ENCODE measurements at regions not wholly inside any gene's neighbourhood (a gene's known extent, or its start where the extent isn't known, plus 50 kb on each side); places are given as distances from the start of the nearest gene placed in this dataset.

DNA sequence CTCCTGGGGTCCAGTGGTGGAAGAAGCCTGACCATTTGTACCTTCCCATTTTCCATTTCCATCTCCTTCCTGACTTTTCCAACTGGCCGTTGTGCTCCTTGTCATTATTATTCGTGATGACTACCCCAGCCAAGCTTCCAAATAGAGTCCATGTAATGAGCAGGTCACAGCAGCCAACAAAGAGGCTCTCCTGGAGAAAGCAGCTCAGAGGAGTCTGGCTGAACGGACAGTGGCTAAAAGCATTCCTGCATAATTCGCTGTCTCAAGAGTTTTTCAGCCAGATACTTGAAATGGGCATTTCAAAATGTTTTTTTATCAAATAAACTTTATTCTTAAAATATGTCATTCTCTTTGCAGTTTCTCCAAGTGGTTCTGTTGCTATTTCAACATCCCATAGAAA, 458.6 kb downstream of the INHBA start:
- Mint-ChIP-seq H3K27ac (no peak overlapping the region), H3K27me3 (ENCODE audit: low read depth) (no peaks in the 10 kb centered on the region), H3K4me3 (no peak overlapping the region), H3K36me3 (ENCODE audit: insufficient read depth in 1 of 3, low read depth in 3 of 3) (no peaks in the 10 kb centered on the region), H3K9me3 (no peaks in the 10 kb centered on the region), H3K4me1 (peaks cover 2% of the 10 kb centered on the region in 2 experiments)
- Histone ChIP-seq H4K20me1 (ENCODE audit: control insufficient read depth, insufficient read depth, insufficient read length) (no peaks in the 10 kb centered on the region), H3K27me3 (ENCODE audit: insufficient read depth, low read length) (no peaks in the 10 kb centered on the region), H3K79me2 (ENCODE audit: insufficient read depth, low read length) (no peaks in the 10 kb centered on the region), H3K4me2 (ENCODE audit: insufficient read depth, insufficient read length, low read length) (no peak overlapping the region), H3K23ac (ENCODE audit: insufficient read length, low read depth, low read length) (no peak overlapping the region), H3K56ac (ENCODE audit: insufficient read length, low read depth, low read length) (no peak overlapping the region), H3K79me1 (ENCODE audit: insufficient read depth, low read depth, low read length, poor library complexity, severe bottlenecking) (no peaks in the 10 kb centered on the region), H4K5ac (ENCODE audit: insufficient read length, low read depth, low read length) (no peak overlapping the region), H2BK5ac (ENCODE audit: insufficient read length, low read length) (no peak overlapping the region), H4K8ac (replicated peaks; ENCODE audit: insufficient read length, low read depth, low read length) (no peak overlapping the region), H3K14ac (ENCODE audit: insufficient read depth, low read length) (no peak overlapping the region), H3K23me2 (ENCODE audit: insufficient read length, low read depth, low read length, poor library complexity, severe bottlenecking) (no peaks in the 10 kb centered on the region), H2AFZ (ENCODE audit: low read length) (no peak overlapping the region), H2BK120ac (ENCODE audit: low read depth, low read length, poor library complexity, severe bottlenecking) (no peak overlapping the region), H3K4me1 (ENCODE audit: insufficient read depth, low read length) (no peaks in the 10 kb centered on the region), H3K27ac (ENCODE audit: insufficient read length, low read depth, low read length) (no peak overlapping the region), H3K9me3 (ENCODE audit: control insufficient read depth, low read depth, low read length) (no peaks in the 10 kb centered on the region), H3K4ac (ENCODE audit: low read depth, low read length) (no peak overlapping the region), H2BK20ac (ENCODE audit: low read depth, low read length, poor library complexity, severe bottlenecking) (no peak overlapping the region), H3T11ph (ENCODE audit: low read length) (no peak overlapping the region), H4K91ac (ENCODE audit: insufficient read length, low read depth, low read length) (no peak overlapping the region), H3K18ac (ENCODE audit: insufficient read length, low read depth, low read length) (no peak overlapping the region), H3K9ac (ENCODE audit: extremely low read depth, insufficient read length, low read length) (no peak overlapping the region), H2AK5ac (ENCODE audit: insufficient read length, low read length) (no peak overlapping the region), H2BK12ac (ENCODE audit: insufficient read length, low read depth, low read length) (no peak overlapping the region), H2BK15ac (ENCODE audit: low read depth, low read length) (no peak overlapping the region)
- TF ChIP-seq, protein P1, sequence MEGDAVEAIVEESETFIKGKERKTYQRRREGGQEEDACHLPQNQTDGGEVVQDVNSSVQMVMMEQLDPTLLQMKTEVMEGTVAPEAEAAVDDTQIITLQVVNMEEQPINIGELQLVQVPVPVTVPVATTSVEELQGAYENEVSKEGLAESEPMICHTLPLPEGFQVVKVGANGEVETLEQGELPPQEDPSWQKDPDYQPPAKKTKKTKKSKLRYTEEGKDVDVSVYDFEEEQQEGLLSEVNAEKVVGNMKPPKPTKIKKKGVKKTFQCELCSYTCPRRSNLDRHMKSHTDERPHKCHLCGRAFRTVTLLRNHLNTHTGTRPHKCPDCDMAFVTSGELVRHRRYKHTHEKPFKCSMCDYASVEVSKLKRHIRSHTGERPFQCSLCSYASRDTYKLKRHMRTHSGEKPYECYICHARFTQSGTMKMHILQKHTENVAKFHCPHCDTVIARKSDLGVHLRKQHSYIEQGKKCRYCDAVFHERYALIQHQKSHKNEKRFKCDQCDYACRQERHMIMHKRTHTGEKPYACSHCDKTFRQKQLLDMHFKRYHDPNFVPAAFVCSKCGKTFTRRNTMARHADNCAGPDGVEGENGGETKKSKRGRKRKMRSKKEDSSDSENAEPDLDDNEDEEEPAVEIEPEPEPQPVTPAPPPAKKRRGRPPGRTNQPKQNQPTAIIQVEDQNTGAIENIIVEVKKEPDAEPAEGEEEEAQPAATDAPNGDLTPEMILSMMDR (conservative IDR thresholded peaks at IDR 0.05): no peak
- DNase-seq: no peak
- no CpG with 5 or more reads among the region's 4 CpGs for WGBS (ENCODE audit: extremely low coverage, insufficient read length, low lambda C conversion rate)

Measured in H9 (cell line).